ENCODE measurements at regions not wholly inside any gene's neighbourhood (a gene's known extent, or its start where the extent isn't known, plus 50 kb on each side); places are given as distances from the start of the nearest gene placed in this dataset.

DNA sequence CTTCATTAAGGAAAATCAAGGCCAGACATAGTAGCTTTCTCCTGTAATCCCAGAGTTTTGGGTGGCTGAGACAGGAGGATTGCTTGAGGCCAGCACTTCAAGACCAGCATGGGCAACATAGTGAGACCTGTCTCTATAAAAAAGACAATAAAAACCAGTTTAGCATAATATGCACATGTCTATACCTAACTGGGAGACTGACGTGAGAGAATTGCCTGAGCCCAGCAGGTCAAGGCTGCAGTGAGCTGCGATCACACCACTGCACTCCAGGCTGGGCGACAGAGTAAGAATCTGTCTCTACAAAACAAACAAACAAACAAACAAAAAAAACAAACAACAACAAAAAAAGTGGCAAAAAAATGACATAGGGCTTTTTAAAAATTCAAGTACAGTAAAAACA, 820.8 kb downstream of the MTRR start:
- TF ChIP-seq ZNF274 (IDR thresholded peaks at IDR 0.05; ENCODE audit: low read depth, low read length), result no peak
- no peak for TF ChIP-seq SUZ12 (IDR thresholded peaks at IDR 0.05; ENCODE audit: extremely low read depth, insufficient read depth, insufficient read length)
- TF ChIP-seq YY1 (IDR thresholded peaks at IDR 0.05; ENCODE audit: insufficient read depth, insufficient read length), result no peak
